HG03159 (cell line): ENCODE measurements at regions not wholly inside any gene's neighbourhood (a gene's known extent, or its start where the extent isn't known, plus 50 kb on each side); places are given as distances from the start of the nearest gene placed in this dataset.

Experiments used
- ATAC-seq: cut with Tn5 transposase; IDR thresholded peaks from one replicate; pipeline ENCODE4 v1.9.1; 2021; ENCODE audit warnings: mild to moderate bottlenecking, moderate library complexity; ENCODE audit not compliant: unreplicated experiment

GRCh38 chr6:66900133-66901083 lies 1193.4 kb upstream of the EYS start:
- ATAC-seq, result no peak

DNA sequence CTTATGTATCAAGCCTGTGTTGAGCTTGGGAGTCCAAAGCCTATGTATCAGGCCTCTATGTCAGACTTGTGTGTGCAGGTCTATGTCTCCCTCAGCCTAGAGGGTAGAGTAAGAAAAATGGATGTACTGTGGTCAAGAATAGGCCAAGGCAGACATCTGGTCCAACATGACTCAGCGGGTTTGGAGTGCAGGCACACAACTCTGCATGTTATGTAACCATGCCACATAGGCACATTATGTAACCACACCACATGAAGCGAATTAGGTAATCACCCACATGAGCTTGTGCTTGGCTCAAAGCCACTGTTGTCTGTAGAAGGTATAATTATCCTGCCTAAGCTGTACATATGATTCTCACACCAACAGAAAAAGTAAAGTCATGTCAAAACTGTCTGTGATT lies 1190.5 kb upstream of the EYS start:
- ATAC-seq, result no peak

GRCh38 chr6:66896415-66896814 lies 1189.4 kb upstream of the EYS start:
- no peak for ATAC-seq

DNA sequence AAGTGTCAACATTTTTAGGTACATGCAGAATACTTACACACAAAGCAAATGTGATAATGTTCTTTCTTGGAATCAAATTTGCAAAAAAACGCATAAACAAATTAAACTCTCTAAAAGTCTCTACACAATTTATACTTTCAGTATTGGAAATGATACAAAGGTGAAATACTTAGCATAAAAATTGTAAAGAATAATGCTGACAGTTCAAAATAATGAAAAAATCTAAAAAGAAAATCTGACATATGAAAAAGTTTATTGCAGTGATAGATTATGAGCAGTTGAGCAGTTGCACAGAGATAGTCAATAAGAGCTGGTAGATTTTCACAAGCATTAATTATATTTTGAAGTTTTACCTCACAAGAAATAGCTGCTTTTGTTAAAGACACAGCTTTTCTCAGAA lies 1176.4 kb upstream of the EYS start:
- ATAC-seq, result no peak

- ATAC-seq, result no peak
Measured at GRCh38 chr6:66866801-66867200, 1159.8 kb upstream of the EYS start.

DNA sequence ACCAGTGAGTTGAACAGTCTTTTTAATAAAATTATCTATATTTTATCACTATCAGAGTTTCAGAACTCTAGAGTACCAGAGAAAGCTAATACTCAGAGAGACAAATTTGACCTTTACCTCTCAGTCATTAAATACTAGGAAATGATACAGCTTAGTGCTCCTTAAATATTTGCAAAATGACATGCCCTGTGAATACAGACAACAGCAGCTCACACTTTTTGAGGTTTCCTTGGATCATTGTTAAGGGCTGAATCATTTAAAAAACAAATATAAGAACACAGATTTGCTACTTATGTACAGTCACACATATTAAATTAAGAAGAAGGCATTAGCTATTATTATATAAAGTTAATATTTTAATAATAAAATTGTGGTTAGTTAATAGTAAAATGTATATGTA lies 1158.7 kb upstream of the EYS start:
- ATAC-seq, result no peak

DNA sequence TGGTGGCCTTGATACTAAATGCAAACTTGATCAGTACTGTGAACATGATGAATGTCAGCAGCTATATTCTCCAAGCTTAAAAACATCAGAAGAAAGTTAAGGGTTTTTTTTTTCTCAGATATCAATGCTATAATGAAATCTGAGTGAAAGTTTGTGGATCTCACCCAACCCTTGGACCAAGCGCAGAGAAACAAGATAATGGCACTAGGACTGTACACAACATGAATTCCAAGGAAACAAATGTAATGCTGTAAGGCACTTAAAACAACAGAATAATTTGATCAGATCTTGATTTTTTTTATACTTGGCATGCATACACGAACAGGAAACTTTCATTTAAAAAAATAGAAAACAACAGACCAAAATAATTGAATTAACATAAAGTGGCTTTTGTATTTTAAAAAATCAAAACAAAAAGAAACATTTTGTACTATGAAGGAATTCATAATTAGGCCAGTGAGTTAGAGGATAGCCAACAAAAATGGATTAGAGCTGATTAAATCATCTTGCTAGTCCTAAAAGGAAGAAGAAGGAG lies 1154.0 kb upstream of the EYS start:
- ATAC-seq, result no peak

DNA sequence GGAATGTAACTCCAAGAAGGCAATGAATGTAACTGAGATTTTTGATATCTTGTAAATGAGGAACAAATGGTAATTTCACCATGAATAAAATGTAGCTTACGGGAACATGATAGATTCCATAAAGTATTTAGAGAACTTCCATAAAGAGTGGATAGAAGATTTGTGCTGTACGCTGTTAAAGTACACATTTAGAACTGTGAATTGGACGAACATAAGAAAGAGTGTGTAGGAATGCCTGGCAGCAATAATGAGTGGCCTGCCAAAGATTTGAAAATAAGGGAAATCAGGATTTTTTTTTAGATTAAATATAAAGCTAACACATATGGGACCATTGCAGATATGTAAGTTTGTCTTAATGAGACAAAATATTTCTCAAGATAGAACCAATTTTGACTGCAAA lies 1153.3 kb upstream of the EYS start:
- ATAC-seq, result no peak

- ATAC-seq, result no peak
Measured at GRCh38 chr6:66858196-66858595, 1151.2 kb upstream of the EYS start.

- no peak for ATAC-seq
Measured at GRCh38 chr6:66854014-66854413, 1147.0 kb upstream of the EYS start.

DNA sequence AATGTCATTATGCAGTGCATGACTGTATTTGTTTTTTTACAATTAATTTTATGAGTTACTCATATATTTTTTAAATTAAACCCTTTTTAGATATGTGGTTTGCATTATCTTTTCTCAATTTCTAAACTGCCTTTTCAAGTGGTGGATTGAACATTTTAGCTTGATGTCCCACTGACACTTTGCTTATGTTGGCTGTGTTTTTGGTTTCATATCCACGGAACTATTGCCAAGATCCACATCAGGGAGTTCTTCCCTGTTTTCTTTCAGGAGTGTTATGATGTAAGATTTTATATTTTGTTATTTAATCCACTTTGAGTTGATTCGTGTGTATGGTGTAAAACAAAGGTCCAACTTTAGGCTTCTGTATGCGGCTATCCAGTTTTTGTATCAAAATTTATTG lies 1144.9 kb upstream of the EYS start:
- no peak for ATAC-seq

- no peak for ATAC-seq
Measured at GRCh38 chr6:66849843-66850242, 1142.8 kb upstream of the EYS start.

DNA sequence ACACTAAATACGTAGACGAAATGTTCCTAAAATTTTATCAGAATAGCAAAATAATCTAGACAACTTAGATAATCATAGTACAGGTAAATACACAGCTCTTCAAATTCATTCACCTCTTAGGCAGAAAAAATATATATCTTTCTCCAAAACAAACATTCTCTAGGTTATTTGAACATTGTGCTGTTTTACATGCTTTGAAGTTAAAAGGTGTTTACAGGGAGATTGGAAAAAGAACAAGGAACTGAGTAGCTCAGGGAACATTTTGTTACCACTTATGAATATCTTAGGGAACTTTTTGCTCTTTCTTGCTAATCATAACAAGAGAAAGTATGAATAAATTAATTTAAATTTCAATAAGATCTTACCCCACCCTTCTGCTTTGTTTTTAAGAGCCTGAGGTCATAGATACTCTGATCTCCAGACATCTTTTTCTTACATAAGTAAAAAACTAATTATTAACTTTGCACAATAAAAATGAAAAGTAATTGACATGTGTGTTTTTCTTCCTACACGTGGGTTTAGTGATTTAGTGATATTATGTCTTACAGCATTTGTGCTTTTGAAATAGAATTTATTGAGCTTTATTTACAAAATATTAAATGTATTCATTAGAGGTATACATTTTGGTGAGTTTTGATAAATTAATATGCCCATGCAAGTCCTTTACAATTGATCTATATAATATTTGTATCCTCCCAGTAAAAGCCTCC lies 1141.4 kb upstream of the EYS start:
- ATAC-seq, result no peak

- no peak for ATAC-seq
Measured at GRCh38 chr6:66838764-66839163, 1131.7 kb upstream of the EYS start.

DNA sequence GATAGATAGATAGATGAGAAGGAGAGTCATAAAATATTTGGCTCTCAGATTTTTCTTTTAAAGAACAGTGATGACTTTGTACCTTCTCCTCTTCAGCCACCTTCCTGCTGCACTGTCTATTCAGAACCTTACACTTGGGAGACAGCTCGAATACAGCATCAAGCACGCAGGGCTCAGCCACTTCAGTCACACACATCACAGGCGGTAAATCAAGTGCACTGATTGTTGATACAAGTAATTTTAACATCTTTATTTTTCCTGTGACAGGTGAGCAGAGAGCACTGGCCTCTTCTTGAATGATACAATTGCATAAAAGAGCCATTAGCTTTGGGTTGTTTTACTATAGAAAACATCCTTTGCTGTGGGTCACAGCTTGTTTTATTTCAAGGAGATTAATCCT lies 1118.5 kb upstream of the EYS start:
- ATAC-seq, result no peak

DNA sequence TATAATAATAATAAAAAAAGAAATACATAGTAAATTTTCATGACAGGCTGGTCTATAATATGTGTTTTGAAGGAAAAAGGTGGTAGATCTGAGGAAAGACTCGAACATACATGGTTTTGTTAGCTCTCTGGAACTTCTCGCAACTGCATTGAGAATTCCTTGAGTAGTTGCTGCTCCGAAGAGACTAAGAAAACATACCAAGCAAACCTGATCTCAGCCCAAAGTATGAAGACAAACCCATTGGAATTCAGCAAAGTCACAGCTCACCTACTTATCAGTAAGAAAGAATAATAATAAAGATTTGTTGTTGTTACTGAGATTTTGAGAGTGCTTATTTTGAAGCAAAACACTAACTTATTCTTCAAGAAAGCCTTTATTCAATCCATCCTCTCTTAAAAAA lies 1107.1 kb upstream of the EYS start:
- no peak for ATAC-seq

GRCh38 chr6:66808771-66809170 lies 1101.7 kb upstream of the EYS start:
- ATAC-seq, result no peak

- ATAC-seq, result no peak
Measured at GRCh38 chr6:66796987-66797386, 1090.0 kb upstream of the EYS start.

GRCh38 chr6:66788579-66788978 lies 1081.6 kb upstream of the EYS start:
- ATAC-seq, result no peak

DNA sequence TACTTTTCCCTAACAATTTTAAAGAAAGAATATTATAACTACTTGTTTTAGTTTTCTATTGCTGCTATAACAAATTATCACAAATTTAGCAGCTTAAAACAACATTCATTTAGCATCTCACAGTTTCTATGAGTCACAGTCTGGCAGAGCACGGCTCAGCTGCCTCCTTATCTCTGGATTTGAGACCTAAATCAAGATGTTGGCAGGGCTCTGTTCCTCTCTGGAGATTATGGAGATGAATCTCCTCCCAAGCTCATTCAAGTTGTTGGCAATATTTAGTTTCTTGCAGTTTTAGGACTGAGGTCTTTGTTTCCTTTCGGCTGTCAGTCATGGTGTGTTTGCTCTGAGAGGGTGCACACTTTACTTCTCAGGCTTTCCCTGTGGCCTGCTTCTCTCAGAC lies 1065.8 kb upstream of the EYS start:
- ATAC-seq, result no peak

DNA sequence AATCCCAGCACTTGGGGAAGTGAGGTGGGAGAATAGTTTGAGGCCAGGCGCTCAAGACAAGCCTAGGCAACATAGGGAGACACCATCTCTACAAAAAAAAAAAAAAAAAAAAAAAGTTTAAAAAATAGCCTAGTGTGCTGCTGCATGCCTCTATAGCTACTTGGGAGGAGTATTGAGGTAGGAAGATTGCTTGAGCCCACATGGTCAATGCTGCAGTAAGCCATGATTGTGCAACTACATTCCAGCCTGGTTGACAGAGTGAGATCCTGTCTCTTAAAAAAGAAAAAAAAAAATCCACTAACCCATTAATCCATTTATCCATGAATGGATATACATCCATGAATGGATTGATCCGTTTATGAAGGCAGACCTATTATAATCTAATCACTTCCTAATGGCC lies 1064.6 kb upstream of the EYS start:
- no peak for ATAC-seq

DNA sequence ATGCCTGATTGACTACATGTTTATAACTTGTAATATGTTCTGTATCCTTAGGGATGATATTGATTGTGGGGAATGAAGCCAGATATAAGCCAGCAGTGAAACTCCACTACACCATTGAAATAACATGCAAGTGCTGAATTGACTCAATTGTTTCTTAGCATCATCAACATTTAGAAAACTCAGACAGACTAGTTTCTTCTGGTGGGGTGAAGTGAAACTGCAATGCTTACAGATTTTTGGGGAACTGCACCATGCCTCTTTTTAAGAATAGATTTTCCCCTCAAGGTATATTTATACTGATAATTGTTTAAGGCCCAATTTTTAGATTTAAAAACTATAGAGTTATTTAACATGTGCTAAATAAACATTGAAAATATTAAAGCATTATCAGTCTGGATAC lies 1044.6 kb upstream of the EYS start:
- no peak for ATAC-seq
